ENCODE measurements at regions not wholly inside any gene's neighbourhood (a gene's known extent, or its start where the extent isn't known, plus 50 kb on each side); places are given as distances from the start of the nearest gene placed in this dataset.

DNA sequence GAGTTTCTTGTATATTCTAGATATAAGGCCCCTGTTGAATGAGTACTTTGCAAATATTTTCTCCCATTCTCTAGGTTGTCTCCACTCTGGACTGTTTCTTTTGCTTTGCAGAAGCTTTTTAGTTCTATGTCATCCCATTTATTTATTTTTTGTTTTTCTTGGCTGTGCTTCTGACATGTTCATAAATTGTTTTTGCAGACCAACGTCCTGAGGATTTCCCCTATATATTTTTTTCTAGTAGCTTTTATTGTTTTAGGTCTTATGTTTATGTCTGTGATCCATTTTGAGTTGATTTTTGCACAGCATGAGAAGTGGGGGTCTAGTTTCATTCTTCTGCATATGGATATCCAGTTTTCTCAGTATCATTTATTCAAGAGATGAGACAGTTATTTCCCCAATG lies 70.4 kb upstream of the BTG1 start:
- no peaks in the 10 kb centered on the region for H3K27me3 ChIP-seq (ENCODE audit: insufficient read depth, insufficient read length)
- H3K4me1 ChIP-seq (ENCODE audit: insufficient read depth, insufficient read length), result no peaks in the 10 kb centered on the region
- no peak overlapping the region for H3K9ac ChIP-seq (ENCODE audit: insufficient read length, low read depth)
- H3K36me3 ChIP-seq (ENCODE audit: insufficient read depth, insufficient read length, low read length), result no peaks in the 10 kb centered on the region
- no peaks in the 10 kb centered on the region for H3K9me3 ChIP-seq (ENCODE audit: insufficient read depth, low read length)
- no peak overlapping the region for H3K4me3 ChIP-seq (ENCODE audit: insufficient read length, low read depth)
- DNase-seq (ENCODE audit: low read depth, low spot score), result no peak
- TF ChIP-seq ZNF274 (IDR thresholded peaks at IDR 0.05; ENCODE audit: low read depth, low read length), result no peak

DNA sequence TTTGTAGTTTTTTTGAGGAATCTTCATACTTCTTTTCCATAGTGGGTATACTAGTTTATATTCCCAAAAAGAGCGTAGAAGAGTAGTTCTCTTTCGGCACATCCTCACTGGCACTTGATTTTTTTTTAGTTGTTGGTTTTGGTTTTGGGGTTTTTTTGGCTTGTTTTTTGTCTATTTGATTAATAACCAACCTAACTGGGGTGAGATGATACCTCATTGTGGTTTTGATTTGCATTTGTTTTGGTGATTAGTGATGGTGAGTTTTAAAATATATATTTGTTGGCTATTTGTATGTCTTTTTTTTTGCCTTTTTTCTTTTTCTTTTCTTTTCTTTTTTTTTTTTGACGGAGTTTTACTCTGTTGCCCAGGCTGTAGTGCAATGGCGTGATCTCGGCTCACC lies 69.7 kb upstream of the BTG1 start:
- Histone ChIP-seq H3K4me3 (ENCODE audit: insufficient read length, low read depth) (no peak overlapping the region), H3K4me1 (ENCODE audit: insufficient read depth, insufficient read length) (no peaks in the 10 kb centered on the region), H3K36me3 (ENCODE audit: insufficient read depth, insufficient read length, low read length) (no peaks in the 10 kb centered on the region), H3K9ac (ENCODE audit: insufficient read length, low read depth) (no peak overlapping the region), H3K27me3 (ENCODE audit: insufficient read depth, insufficient read length) (no peaks in the 10 kb centered on the region), H3K9me3 (ENCODE audit: insufficient read depth, low read length) (no peaks in the 10 kb centered on the region)
- no peak for DNase-seq (ENCODE audit: low read depth, low spot score)
- TF ChIP-seq SUZ12 (IDR thresholded peaks at IDR 0.05; ENCODE audit: extremely low read depth, insufficient read depth, insufficient read length) (no peak), ZNF274 (IDR thresholded peaks at IDR 0.05; ENCODE audit: low read depth, low read length) (no peak), YY1 (IDR thresholded peaks at IDR 0.05; ENCODE audit: insufficient read depth, insufficient read length) (no peak)

DNA sequence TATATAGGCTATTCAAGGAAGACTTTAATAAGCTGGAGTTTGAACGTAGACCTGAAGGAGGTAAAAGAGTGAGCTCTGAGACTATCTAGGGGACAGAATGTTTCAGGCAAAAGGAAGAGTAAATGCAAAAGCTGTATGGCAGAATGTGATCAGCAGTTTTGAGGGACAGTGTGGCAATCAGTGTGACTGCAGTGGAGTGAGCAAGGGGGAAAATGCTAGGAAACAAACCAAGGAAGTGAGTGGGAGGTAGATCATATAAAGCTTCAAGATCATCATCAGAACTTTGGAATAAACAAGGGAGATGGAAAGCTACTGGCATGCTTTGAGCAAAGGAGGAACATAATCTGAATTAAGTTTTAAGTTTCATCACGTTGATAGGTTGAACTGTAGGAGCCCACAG lies 67.5 kb upstream of the BTG1 start:
- Histone ChIP-seq H3K4me3 (ENCODE audit: insufficient read length, low read depth) (no peak overlapping the region), H3K36me3 (ENCODE audit: insufficient read depth, insufficient read length, low read length) (no peaks in the 10 kb centered on the region), H3K9me3 (ENCODE audit: insufficient read depth, low read length) (no peaks in the 10 kb centered on the region), H3K4me1 (ENCODE audit: insufficient read depth, insufficient read length) (no peaks in the 10 kb centered on the region), H3K27me3 (ENCODE audit: insufficient read depth, insufficient read length) (no peaks in the 10 kb centered on the region), H3K9ac (ENCODE audit: insufficient read length, low read depth) (no peak overlapping the region)
- DNase-seq (ENCODE audit: low read depth, low spot score), result no peak
- TF ChIP-seq SUZ12 (IDR thresholded peaks at IDR 0.05; ENCODE audit: extremely low read depth, insufficient read depth, insufficient read length) (no peak), YY1 (IDR thresholded peaks at IDR 0.05; ENCODE audit: insufficient read depth, insufficient read length) (no peak), ZNF274 (IDR thresholded peaks at IDR 0.05; ENCODE audit: low read depth, low read length) (no peak)

DNA sequence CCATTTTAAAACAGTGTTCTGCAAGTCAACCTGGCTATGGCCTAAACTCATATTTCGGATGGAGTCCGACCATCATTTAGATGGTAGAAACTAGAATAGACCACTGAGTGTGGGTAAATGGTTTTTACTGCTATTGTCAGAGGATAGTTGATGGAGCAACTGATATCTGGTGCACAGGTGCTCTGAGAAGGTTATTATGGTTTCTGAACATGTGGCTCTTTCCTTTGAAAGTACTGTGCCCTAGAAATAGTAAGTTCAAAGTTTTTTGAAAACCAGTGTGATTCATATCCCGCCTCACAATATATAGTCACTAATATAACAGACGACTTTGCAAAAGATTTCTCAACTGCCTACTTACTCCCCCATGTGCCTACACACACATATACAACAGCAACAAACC lies 64.4 kb upstream of the BTG1 start:
- Histone ChIP-seq H3K9ac (ENCODE audit: insufficient read length, low read depth) (no peak overlapping the region), H3K9me3 (ENCODE audit: insufficient read depth, low read length) (no peaks in the 10 kb centered on the region), H3K27me3 (ENCODE audit: insufficient read depth, insufficient read length) (no peaks in the 10 kb centered on the region), H3K4me3 (ENCODE audit: insufficient read length, low read depth) (no peak overlapping the region), H3K4me1 (ENCODE audit: insufficient read depth, insufficient read length) (no peaks in the 10 kb centered on the region), H3K36me3 (ENCODE audit: insufficient read depth, insufficient read length, low read length) (no peaks in the 10 kb centered on the region)
- no peak for DNase-seq (ENCODE audit: low read depth, low spot score)
- TF ChIP-seq ZNF274 (IDR thresholded peaks at IDR 0.05; ENCODE audit: low read depth, low read length), result no peak
- TF ChIP-seq YY1 (IDR thresholded peaks at IDR 0.05; ENCODE audit: insufficient read depth, insufficient read length), result no peak
- no peak for TF ChIP-seq SUZ12 (IDR thresholded peaks at IDR 0.05; ENCODE audit: extremely low read depth, insufficient read depth, insufficient read length)

DNA sequence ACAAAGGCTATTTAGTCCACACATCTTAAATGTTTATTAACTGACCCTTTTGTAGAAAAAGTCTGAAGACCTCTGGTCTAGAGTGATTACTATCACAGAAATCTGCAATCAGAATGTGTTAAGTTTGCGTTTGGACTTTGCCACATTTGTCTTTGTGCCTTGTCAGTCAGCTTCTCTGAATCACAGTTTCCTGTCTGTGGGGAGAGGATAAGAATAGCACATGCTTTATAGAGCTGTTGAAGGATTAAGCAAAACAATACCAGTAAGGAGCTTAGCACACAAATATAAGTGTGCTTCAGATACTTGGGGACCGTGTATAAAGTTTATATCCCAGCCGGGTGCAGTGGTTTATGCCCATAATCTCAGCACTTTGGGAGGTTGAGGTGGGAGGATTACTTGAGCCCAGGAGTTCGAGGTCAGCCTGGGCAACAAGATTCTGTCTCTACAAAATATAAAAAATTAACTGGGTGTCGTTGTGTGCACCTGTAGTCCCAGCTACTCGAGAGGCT lies 63.0 kb upstream of the BTG1 start:
- TF ChIP-seq SUZ12 (IDR thresholded peaks at IDR 0.05; ENCODE audit: extremely low read depth, insufficient read depth, insufficient read length), result no peak
- TF ChIP-seq YY1 (IDR thresholded peaks at IDR 0.05; ENCODE audit: insufficient read depth, insufficient read length), result no peak
- TF ChIP-seq ZNF274 (IDR thresholded peaks at IDR 0.05; ENCODE audit: low read depth, low read length), result no peak
- Histone ChIP-seq H3K9me3 (ENCODE audit: insufficient read depth, low read length) (no peaks in the 10 kb centered on the region), H3K27me3 (ENCODE audit: insufficient read depth, insufficient read length) (no peaks in the 10 kb centered on the region), H3K4me1 (ENCODE audit: insufficient read depth, insufficient read length) (no peaks in the 10 kb centered on the region), H3K9ac (ENCODE audit: insufficient read length, low read depth) (no peak overlapping the region), H3K4me3 (ENCODE audit: insufficient read length, low read depth) (no peak overlapping the region), H3K36me3 (ENCODE audit: insufficient read depth, insufficient read length, low read length) (no peaks in the 10 kb centered on the region)
- no peak for DNase-seq (ENCODE audit: low read depth, low spot score)

DNA sequence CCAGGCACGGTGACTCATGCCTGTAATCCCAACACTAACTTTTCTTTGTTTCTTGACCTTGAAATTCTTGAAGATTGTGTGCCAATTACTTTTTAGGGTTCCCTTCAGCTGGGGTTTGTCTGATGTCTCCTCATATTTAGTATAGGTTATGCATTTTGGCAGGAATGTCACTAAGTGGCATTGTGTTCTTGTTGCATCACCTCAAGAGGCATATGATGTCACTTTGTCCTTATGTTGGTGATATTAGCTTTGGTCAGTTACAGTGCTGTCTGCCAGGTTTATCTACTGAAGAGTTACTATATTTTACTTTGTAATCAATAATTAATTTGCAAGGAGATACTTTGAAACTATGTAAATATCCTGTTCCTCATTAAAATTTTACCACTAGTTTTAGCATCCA lies 61.0 kb upstream of the BTG1 start:
- no peaks in the 10 kb centered on the region for H3K9me3 ChIP-seq (ENCODE audit: insufficient read depth, low read length)
- H3K36me3 ChIP-seq (ENCODE audit: insufficient read depth, insufficient read length, low read length), result no peaks in the 10 kb centered on the region
- no peaks in the 10 kb centered on the region for H3K4me1 ChIP-seq (ENCODE audit: insufficient read depth, insufficient read length)
- no peak for DNase-seq (ENCODE audit: low read depth, low spot score)
- no peak overlapping the region for H3K4me3 ChIP-seq (ENCODE audit: insufficient read length, low read depth)
- H3K9ac ChIP-seq (ENCODE audit: insufficient read length, low read depth), result no peak overlapping the region
- TF ChIP-seq ZNF274 (IDR thresholded peaks at IDR 0.05; ENCODE audit: low read depth, low read length) (no peak), YY1 (IDR thresholded peaks at IDR 0.05; ENCODE audit: insufficient read depth, insufficient read length) (no peak), SUZ12 (IDR thresholded peaks at IDR 0.05; ENCODE audit: extremely low read depth, insufficient read depth, insufficient read length) (no peak)
- H3K27me3 ChIP-seq (ENCODE audit: insufficient read depth, insufficient read length), result no peaks in the 10 kb centered on the region

DNA sequence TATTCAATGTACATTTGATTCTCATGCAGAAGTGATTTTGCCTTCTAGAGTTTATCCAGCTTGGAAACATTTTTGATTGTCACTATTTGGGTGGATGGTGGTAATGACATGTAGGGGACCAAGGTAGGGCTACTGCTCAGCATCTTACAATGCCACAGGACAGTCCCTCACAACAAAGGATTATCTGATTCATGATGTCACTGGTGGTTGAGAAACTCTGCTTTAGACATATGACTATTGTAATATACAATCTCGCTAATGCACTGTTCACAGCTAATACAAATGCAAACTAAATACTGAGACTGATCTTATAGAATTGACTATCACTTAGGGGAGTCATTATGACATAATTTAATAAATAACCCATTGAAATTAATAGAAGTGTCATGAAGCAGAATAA lies 60.4 kb upstream of the BTG1 start:
- Histone ChIP-seq H3K4me3 (ENCODE audit: insufficient read length, low read depth) (no peak overlapping the region), H3K9me3 (ENCODE audit: insufficient read depth, low read length) (no peaks in the 10 kb centered on the region), H3K27me3 (ENCODE audit: insufficient read depth, insufficient read length) (no peaks in the 10 kb centered on the region), H3K4me1 (ENCODE audit: insufficient read depth, insufficient read length) (no peaks in the 10 kb centered on the region), H3K9ac (ENCODE audit: insufficient read length, low read depth) (no peak overlapping the region), H3K36me3 (ENCODE audit: insufficient read depth, insufficient read length, low read length) (no peaks in the 10 kb centered on the region)
- no peak for DNase-seq (ENCODE audit: low read depth, low spot score)
- no peak for TF ChIP-seq YY1 (IDR thresholded peaks at IDR 0.05; ENCODE audit: insufficient read depth, insufficient read length)
- TF ChIP-seq SUZ12 (IDR thresholded peaks at IDR 0.05; ENCODE audit: extremely low read depth, insufficient read depth, insufficient read length), result no peak
- TF ChIP-seq ZNF274 (IDR thresholded peaks at IDR 0.05; ENCODE audit: low read depth, low read length), result no peak
